Dermis blood vessel endothelial cell (primary cell): ENCODE measurements at regions not wholly inside any gene's neighbourhood (a gene's known extent, or its start where the extent isn't known, plus 50 kb on each side); places are given as distances from the start of the nearest gene placed in this dataset.

Experiments
- DNase-seq: peaks from one replicate; pipeline ENCODE4 v3.0.0; 2010

GRCh38 chr11:31895926-31896325, 84.8 kb upstream of the PAX6 start:
- no peak for DNase-seq

GRCh38 chr11:31887180-31887579, 76.1 kb upstream of the PAX6 start:
- peak; percentile 12 for DNase-seq

DNA sequence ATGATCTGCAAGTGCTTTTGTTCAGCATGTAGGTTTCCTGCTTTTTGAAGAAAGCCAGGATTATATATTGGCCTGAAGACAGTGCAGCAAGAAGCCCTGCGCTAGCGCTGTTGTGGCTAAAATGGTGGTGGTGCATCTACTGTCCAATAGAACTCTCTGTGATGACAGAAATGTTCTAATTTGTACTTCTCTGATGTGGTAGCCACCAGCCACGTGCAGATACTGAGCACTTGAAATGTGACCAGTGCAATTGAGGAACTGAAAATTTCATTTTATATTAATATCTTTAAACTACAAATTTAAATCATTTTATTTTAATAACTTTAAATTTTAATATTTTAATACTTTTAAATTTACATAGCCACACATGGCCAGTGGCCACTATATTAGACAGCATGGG, 73.0 kb upstream of the PAX6 start:
- no peak for DNase-seq

GRCh38 chr11:31883435-31883834, 72.3 kb upstream of the PAX6 start:
- no peak for DNase-seq

- no peak for DNase-seq
Observed at GRCh38 chr11:31882951-31883392, 71.8 kb upstream of the PAX6 start.

- no peak for DNase-seq
Observed at GRCh38 chr11:31881825-31882224, 70.7 kb upstream of the PAX6 start.

- no peak for DNase-seq
Observed at GRCh38 chr11:31879681-31880080, 68.6 kb upstream of the PAX6 start.

DNA sequence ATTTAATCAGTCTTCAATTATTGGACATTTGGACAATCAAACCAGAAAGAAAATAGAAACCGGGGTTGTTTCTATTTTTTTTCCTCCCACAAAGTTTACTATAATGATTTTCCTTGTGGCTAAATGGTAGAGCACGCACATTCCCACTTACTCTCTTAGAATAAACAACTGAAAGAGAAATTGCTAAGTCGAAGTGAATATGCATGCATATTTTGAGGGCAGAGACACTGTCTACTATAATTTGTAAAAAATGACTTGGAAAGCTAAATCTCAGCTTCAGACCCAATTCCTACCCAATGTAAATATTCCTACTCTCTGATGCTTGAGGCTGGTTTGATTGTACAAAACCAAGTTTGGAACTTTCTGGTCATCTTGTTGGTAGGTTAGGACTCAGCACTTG, 66.7 kb upstream of the PAX6 start:
- DNase-seq = no peak

GRCh38 chr11:31877083-31877482, 66.0 kb upstream of the PAX6 start:
- DNase-seq = no peak

GRCh38 chr11:31875866-31876560, 64.9 kb upstream of the PAX6 start:
- DNase-seq = no peak

- DNase-seq = no peak
Observed at GRCh38 chr11:31874631-31875191, 63.6 kb upstream of the PAX6 start.

- DNase-seq = no peak
Observed at GRCh38 chr11:31873124-31873523, 62.0 kb upstream of the PAX6 start.

- DNase-seq = no peak
Observed at GRCh38 chr11:31872076-31872443, 60.9 kb upstream of the PAX6 start.

DNA sequence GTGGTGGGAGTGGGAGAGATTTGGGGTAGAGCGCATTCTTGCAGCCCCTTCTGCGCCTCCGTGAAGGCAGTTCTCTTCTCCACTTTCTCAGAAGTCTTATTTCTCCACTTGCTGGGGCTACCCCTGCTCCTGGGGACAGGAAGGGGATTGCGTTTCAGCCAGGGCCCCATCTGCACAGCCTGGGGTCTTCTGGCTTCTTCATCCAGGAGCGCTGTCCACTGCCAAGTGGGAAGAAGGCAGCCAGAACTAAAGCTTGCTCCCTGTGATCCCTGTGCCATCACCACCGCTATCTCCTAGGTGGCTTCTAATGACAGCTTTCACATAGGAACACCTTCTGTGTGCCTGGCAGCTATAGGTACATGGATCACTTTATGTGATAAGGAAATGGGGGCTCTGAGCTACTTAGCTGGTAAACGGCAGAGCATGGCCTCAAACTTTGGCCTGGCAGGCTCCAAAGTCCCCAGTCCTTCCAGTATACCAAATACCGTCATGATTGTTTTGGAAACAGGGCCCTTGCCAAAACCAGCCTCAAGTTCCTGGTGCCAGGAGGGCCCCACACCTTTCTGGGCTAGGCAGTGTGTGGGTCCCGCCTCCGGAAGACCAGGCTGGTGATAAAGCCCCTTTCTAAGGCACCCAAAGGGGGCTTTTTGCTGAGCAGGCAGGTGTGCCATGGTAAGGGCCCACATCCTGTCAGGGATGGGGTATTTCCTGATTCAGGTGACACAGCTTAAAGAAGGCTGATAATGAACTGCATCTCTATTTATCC, 60.4 kb upstream of the PAX6 start:
- DNase-seq = no peak

- peak; percentile 78 for DNase-seq
Observed at GRCh38 chr11:31870609-31871309, 59.6 kb upstream of the PAX6 start.

- DNase-seq = no peak
Observed at GRCh38 chr11:31869986-31870385, 58.9 kb upstream of the PAX6 start.

GRCh38 chr11:31865606-31866300, 54.6 kb upstream of the PAX6 start:
- no peak for DNase-seq

- DNase-seq = no peak
Observed at GRCh38 chr11:31863170-31863832, 52.2 kb upstream of the PAX6 start.

- DNase-seq = no peak
Observed at GRCh38 chr11:31861011-31861410, 49.9 kb upstream of the PAX6 start.
